GM12878 (cell line): ENCODE measurements at regions not wholly inside any gene's neighbourhood (a gene's known extent, or its start where the extent isn't known, plus 50 kb on each side); places are given as distances from the start of the nearest gene placed in this dataset.

ENCODE experiments used
- CTCF ChIP-seq, 3 experiments: IDR thresholded peaks in 2 of 3; conservative IDR thresholded peaks in 1 of 3; 2 replicates each; pipeline ENCODE4 v1.5.1; 2011; ENCODE audit warnings: low read depth in 3 of 3, low read length in 3 of 3, mild to moderate bottlenecking in 3 of 3, control low read depth in 2 of 3, moderate library complexity in 2 of 3, inconsistent platforms in 1 of 3, mixed read lengths in 1 of 3; ENCODE audit not compliant: control insufficient read depth in 2 of 3, insufficient read depth in 1 of 3; ENCODE audit errors: extremely low read depth in 1 of 3
- ESRRA ChIP-seq: IDR thresholded peaks from 2 replicates; pipeline ENCODE4 v1.6.1; 2012; ENCODE audit warnings: mild to moderate bottlenecking, low read length, improper control_type of control experiment

GRCh38 chr9:91502475-91502874 is 78.8 kb upstream of the NFIL3 start:
- TF ChIP-seq CTCF (IDR thresholded peaks at IDR 0.05 in 2 of 3, conservative IDR thresholded peaks at IDR 0.05 in 1 of 3; ENCODE audit: control insufficient read depth in 2 of 3, extremely low read depth in 1 of 3, insufficient read depth in 1 of 3, low read depth in 3 of 3, low read length in 3 of 3) (no peak), ESRRA (no peak)
